ENCODE measurements at regions not wholly inside any gene's neighbourhood (a gene's known extent, or its start where the extent isn't known, plus 50 kb on each side); places are given as distances from the start of the nearest gene placed in this dataset.

DNA sequence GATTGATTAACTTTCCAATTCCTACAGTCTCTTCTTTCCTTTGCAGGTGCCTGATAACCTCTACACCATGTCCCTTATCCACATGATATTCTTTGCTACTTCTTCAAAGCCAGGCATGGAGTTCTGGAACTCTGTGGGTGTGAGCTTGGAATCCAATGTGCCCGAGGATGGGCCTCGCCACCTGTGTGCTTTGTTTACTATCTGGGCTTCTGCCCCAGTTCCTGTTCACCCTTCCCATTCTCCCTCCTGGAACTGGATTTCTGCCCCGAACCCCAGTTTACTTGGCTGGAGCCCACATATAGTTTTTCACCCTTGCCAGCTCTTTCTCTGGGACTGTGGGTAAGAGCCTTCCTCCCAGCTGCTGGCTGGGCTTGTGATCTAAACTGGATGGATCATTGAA lies 75.2 kb upstream of the AK4 start:
- TF ChIP-seq POLR2AphosphoS5 (IDR thresholded peaks at IDR 0.05; ENCODE audit: low read depth, low read length) (no peak), TAF1 (IDR thresholded peaks at IDR 0.05; ENCODE audit: borderline replicate concordance, low read depth, low read length) (no peak)
